ENCODE measurements at regions not wholly inside any gene's neighbourhood (a gene's known extent, or its start where the extent isn't known, plus 50 kb on each side); places are given as distances from the start of the nearest gene placed in this dataset.

- no peaks in the 10 kb centered on the region for H3K9me3 ChIP-seq
- H3K36me3 ChIP-seq (replicated peaks in 1 of 2; ENCODE audit: control insufficient read depth in 1 of 2, insufficient read depth in 2 of 2, low read length in 1 of 2) = no peaks in the 10 kb centered on the region
- no peaks in the 10 kb centered on the region for H3F3A ChIP-seq (replicated peaks; ENCODE audit: insufficient read depth)
- no peaks in the 10 kb centered on the region for H4K20me1 ChIP-seq (ENCODE audit: insufficient read depth)
- DNase-seq = no peak
- H3K4me3 ChIP-seq (ENCODE audit: low read depth in 2 of 2, low read length in 1 of 2) = no peak overlapping the region
- H3K9me2 ChIP-seq = no peaks in the 10 kb centered on the region
- POLR2A ChIA-PET = no interaction called here
- H3K9ac ChIP-seq = no peak overlapping the region
- WGBS (ENCODE audit: low lambda C conversion rate) = 43% methylated on average over 1 of the region's 1 CpG
- no peaks in the 10 kb centered on the region; the same call in 1 of the 2 replicates for H3K27me3 ChIP-seq (ENCODE audit: insufficient read depth)
- TF ChIP-seq MXI1 (IDR thresholded peaks at IDR 0.05; ENCODE audit: low read depth, low read length) = no peak
- no peak for TF ChIP-seq MAX (IDR thresholded peaks at IDR 0.05; ENCODE audit: low read depth)
- TF ChIP-seq RFX5 (IDR thresholded peaks at IDR 0.05; ENCODE audit: low read length) = no peak
- TF ChIP-seq EP300 (IDR thresholded peaks at IDR 0.05; ENCODE audit: borderline replicate concordance in 1 of 2, low read depth in 1 of 2, low read length in 1 of 2) = no peak
- TF ChIP-seq TEAD4 (IDR thresholded peaks at IDR 0.05; ENCODE audit: borderline replicate concordance, insufficient read depth) = no peak
- no peak for TF ChIP-seq NRF1 (IDR thresholded peaks at IDR 0.05; ENCODE audit: low read depth, low read length)
- TF ChIP-seq NFIC (IDR thresholded peaks at IDR 0.05; ENCODE audit: borderline replicate concordance) = no peak
- TF ChIP-seq EZH2phosphoT487 (IDR thresholded peaks at IDR 0.05; ENCODE audit: borderline replicate concordance, low read depth) = no peak
- no peak for TF ChIP-seq PBX3 (IDR thresholded peaks at IDR 0.05)
- TF ChIP-seq YY1 (IDR thresholded peaks at IDR 0.05; ENCODE audit: low read depth) = no peak
- no peak for TF ChIP-seq SMC3 (IDR thresholded peaks at IDR 0.05; ENCODE audit: low read depth, low read length)
- no peak for TF ChIP-seq MEF2A (IDR thresholded peaks at IDR 0.05; ENCODE audit: borderline replicate concordance, low read depth)
- no peak for TF ChIP-seq USF2 (IDR thresholded peaks at IDR 0.05; ENCODE audit: borderline replicate concordance, low read depth, low read length)
- no peak for TF ChIP-seq IRF3 (IDR thresholded peaks at IDR 0.05; ENCODE audit: low read depth, low read length)
- no peak for TF ChIP-seq CTCF (IDR thresholded peaks at IDR 0.05)
- TF ChIP-seq RXRA (IDR thresholded peaks at IDR 0.05; ENCODE audit: borderline replicate concordance, low read depth) = no peak
- no peak for TF ChIP-seq USF1 (IDR thresholded peaks at IDR 0.05; ENCODE audit: borderline replicate concordance, low read depth)
- no peak for TF ChIP-seq RAD21 (IDR thresholded peaks at IDR 0.05; ENCODE audit: low read length)
- TF ChIP-seq POLR2AphosphoS5 (IDR thresholded peaks at IDR 0.05; ENCODE audit: low read depth, low read length) = no peak
- no peak for TF ChIP-seq TAF1 (IDR thresholded peaks at IDR 0.05; ENCODE audit: borderline replicate concordance, low read depth, low read length)
- no peak overlapping the region for H2AFZ ChIP-seq (ENCODE audit: low read depth)
- no peak overlapping the region for H3K27ac ChIP-seq (ENCODE audit: low read depth in 2 of 2, low read length in 1 of 2)
- no peaks in the 10 kb centered on the region for H3K79me2 ChIP-seq (ENCODE audit: insufficient read depth)
- no peak overlapping the region for H3K4me2 ChIP-seq
- CTCF ChIA-PET = interaction anchor here (0.6 to 1.8 kb wide), 4 partner anchors 9 to 64 kb away, joined by 3 to 4 read pairs (median 4); no protein-coding TSS in a partner anchor
- H3K4me1 ChIP-seq (ENCODE audit: control insufficient read depth in 1 of 2, insufficient read depth in 2 of 2, low read depth in 1 of 2, low read length in 1 of 2) = no peaks in the 10 kb centered on the region; a peak in 1 of 4 replicates
Observed at GRCh38 chr7:24505968-24506367, 67.3 kb upstream of the PALS2 start.

All from SK-N-SH (cell line).